HepG2 (cell line): ENCODE measurements at regions not wholly inside any gene's neighbourhood (a gene's known extent, or its start where the extent isn't known, plus 50 kb on each side); places are given as distances from the start of the nearest gene placed in this dataset.

Source experiments
- ATAC-seq: fragments of 200-7000 bp; cut with Tn5 transposase; 3 replicates; pipeline ENCODE4 v1.9.1; 2020; ENCODE audit warnings: mild to moderate bottlenecking, moderate library complexity
- BruUV-seq: library from RNA; stranded (reverse); fragments of 400-500 nt; replicated peaks from 2 replicates; lab custom pipeline; 2021; lab: Mats Ljungman, UMichigan
- CTCF ChIA-PET: fragments of 300-600 bp; formaldehyde crosslinking; extraction: SDS; loops from one replicate; lab custom pipeline; 2021; ENCODE audit warnings: low total read pairs, inconsistent platforms, low intra/inter-chr PET ratio; lab: Yijun Ruan, JAX
- POLR2A ChIA-PET: fragments of 350-600 bp; sonication (Branson Sonifier 250); formaldehyde crosslinking; loops from one replicate; lab custom pipeline; 2020; ENCODE audit warnings: antibody characterized with exemption, inconsistent platforms; lab: Yijun Ruan, JAX
- DNase-seq: peaks from one replicate; pipeline ENCODE4 v3.0.0-alpha.2; 2015; ENCODE audit warnings: low spot score
- FAIRE-seq: peaks from 3 replicates; lab custom pipeline; 2011; peaks lifted over from hg19 to GRCh38; lab: Jason Lieb, UNC
- H2AFZ ChIP-seq: one replicate; pipeline ENCODE4 v1.6.1; 2011; ENCODE audit warnings: low read length, inconsistent platforms
- H3K27ac ChIP-seq: fragments of 300-600 bp; 3 replicates; pipeline ENCODE4 v1.8.0; 2011; ENCODE audit warnings: mixed run types, mild to moderate bottlenecking, mixed read lengths, low read length, inconsistent platforms; ENCODE audit not compliant: insufficient read depth; ENCODE audit errors: extremely low read length
- H3K27me3 ChIP-seq, 2 experiments: fragments of 200-600 bp in 1 of 2; 2 replicates in 1 of 2; 3 replicates in 1 of 2; pipeline versions ENCODE4 v1.6.0 to v1.8.0; 2011; ENCODE audit warnings: low read length in 2 of 2, mild to moderate bottlenecking in 2 of 2, moderate library complexity in 2 of 2, inconsistent platforms in 1 of 2; ENCODE audit not compliant: insufficient read depth in 2 of 2, control insufficient read depth in 1 of 2
- H3K36me3 ChIP-seq, 2 experiments: fragments of 200-600 bp in 1 of 2; replicated peaks in 1 of 2; 2 replicates in 1 of 2; 3 replicates in 1 of 2; pipeline versions ENCODE4 v1.5.1 to v1.8.0; 2011; ENCODE audit warnings: low read length in 2 of 2, inconsistent platforms in 1 of 2; ENCODE audit not compliant: insufficient read depth in 2 of 2, control insufficient read depth in 1 of 2
- H3K4me1 ChIP-seq: 2 replicates; pipeline ENCODE4 v1.5.1; 2012; ENCODE audit warnings: low read length, inconsistent platforms; ENCODE audit not compliant: insufficient read depth
- H3K4me2 ChIP-seq: 2 replicates; pipeline ENCODE4 v1.6.0; 2011; ENCODE audit warnings: low read depth, low read length, inconsistent platforms
- H3K4me3 ChIP-seq, 3 experiments: fragments of 200-600 bp in 1 of 3; sonication (generic), shearing (Covaris generic) in 1 of 3; replicated peaks in 1 of 3; 2 replicates each; pipeline ENCODE4 v1.5.1; 2011 to 2016; ENCODE audit warnings: low read length in 3 of 3, inconsistent platforms in 2 of 3, low read depth in 2 of 3, mild to moderate bottlenecking in 2 of 3, control low read depth in 1 of 3, mixed read lengths in 1 of 3; ENCODE audit not compliant: insufficient read depth in 1 of 3
- H3K79me2 ChIP-seq: one replicate; pipeline ENCODE4 v1.6.1; 2011; ENCODE audit warnings: low read length, inconsistent platforms; ENCODE audit not compliant: insufficient read depth
- H3K9ac ChIP-seq: 2 replicates; pipeline ENCODE4 v1.6.0; 2011; ENCODE audit warnings: mild to moderate bottlenecking, low read depth, low read length, inconsistent platforms; ENCODE audit not compliant: insufficient read depth
- H3K9me3 ChIP-seq: 2 replicates; pipeline ENCODE4 v1.5.1; 2012; ENCODE audit warnings: mild to moderate bottlenecking, low read length
- H4K20me1 ChIP-seq: 2 replicates; pipeline ENCODE4 v1.6.0; 2011; ENCODE audit warnings: inconsistent platforms, mild to moderate bottlenecking, low read length, moderate library complexity; ENCODE audit not compliant: insufficient read depth
- ELF3 ChIP-seq: IDR thresholded peaks from 2 replicates; pipeline ENCODE4 v1.6.1; 2016; ENCODE audit warnings: missing genetic modification reagents, missing compliant biosample characterization
- MEF2D ChIP-seq: sonication (generic); formaldehyde crosslinking; IDR thresholded peaks from 2 replicates; pipeline ENCODE4 v1.5.1; 2020; ENCODE audit warnings: mild to moderate bottlenecking, missing genetic modification reagents
- SMARCC2 ChIP-seq: fragments of 450-650 bp; IDR thresholded peaks from 2 replicates; pipeline ENCODE4 v1.6.1; 2017; ENCODE audit warnings: antibody characterized with exemption, mild to moderate bottlenecking
- STAT5B ChIP-seq: sonication (generic); formaldehyde crosslinking; IDR thresholded peaks from 2 replicates; pipeline ENCODE4 v1.4.0; 2020; ENCODE audit warnings: missing genetic modification reagents
- TP53 ChIP-seq: sonication (generic); formaldehyde crosslinking; conservative IDR thresholded peaks from 2 replicates; pipeline ENCODE4 v1.4.0; 2020; ENCODE audit warnings: missing genetic modification reagents
- TSC22D2 ChIP-seq: sonication (generic); formaldehyde crosslinking; IDR thresholded peaks from 2 replicates; pipeline ENCODE4 v1.5.1; 2020; ENCODE audit warnings: missing genetic modification reagents, mild to moderate bottlenecking, borderline replicate concordance
- YY1 ChIP-seq: IDR thresholded peaks from 2 replicates; pipeline ENCODE4 v1.6.1; 2011; ENCODE audit warnings: low read length, low read depth, moderate library complexity, mild to moderate bottlenecking; ENCODE audit not compliant: insufficient read depth, insufficient replicate concordance
- ZBTB10 ChIP-seq: sonication (generic); formaldehyde crosslinking; IDR thresholded peaks from 2 replicates; pipeline ENCODE4 v1.4.0; 2020; ENCODE audit warnings: missing genetic modification reagents, borderline replicate concordance
- ZNF225 ChIP-seq: sonication (generic); formaldehyde crosslinking; IDR thresholded peaks from 2 replicates; pipeline ENCODE4 v1.4.0; 2020; ENCODE audit warnings: mild to moderate bottlenecking, missing genetic modification reagents
- ZNF331 ChIP-seq: sonication (generic); formaldehyde crosslinking; IDR thresholded peaks from 2 replicates; pipeline ENCODE4 v1.4.0; 2020; ENCODE audit warnings: missing genetic modification reagents
- ZNF343 ChIP-seq: sonication (generic); formaldehyde crosslinking; IDR thresholded peaks from 2 replicates; pipeline ENCODE4 v1.4.0; 2020; ENCODE audit warnings: mild to moderate bottlenecking, missing genetic modification reagents
- ZNF839 ChIP-seq: sonication (generic); formaldehyde crosslinking; IDR thresholded peaks from 2 replicates; pipeline ENCODE4 v1.4.0; 2020; ENCODE audit warnings: missing genetic modification reagents, mild to moderate bottlenecking, borderline replicate concordance
- WGBS: methylation state at CpG from one replicate; pipeline ENCODE4 v1.1.6; 2017; ENCODE audit warnings: low lambda C conversion rate; 5-methylcytosine and 5-hydroxymethylcytosine counted together
- in situ Hi-C: cut with HindIII; loops from 2 replicates; pipeline ENCODE4 v1.10.0; 2017; ENCODE audit warnings: low pct_unique_long_range_greater_than_20kb; ENCODE audit not compliant: extremely low pct_ligation_motif_present
- intact Hi-C: fragments of 100-400 bp; cut with micrococcal nuclease; formaldehyde crosslinking; loops from one replicate; pipeline ENCODE4 v1.10.0; 2022; ENCODE audit not compliant: unreplicated experiment

- no peak for DNase-seq
- TF ChIP-seq ZNF225: no peak
- no peak for TF ChIP-seq TP53
- no peak for TF ChIP-seq MEF2D (CRISPR knock-in tag)
- no peak for TF ChIP-seq YY1
- TF ChIP-seq ELF3 (CRISPR knock-in tag): no peak
- no peak for TF ChIP-seq ZNF331 (CRISPR knock-in tag)
- TF ChIP-seq SMARCC2: no peak
- no peak for TF ChIP-seq ZNF839
- TF ChIP-seq STAT5B: no peak
- TF ChIP-seq ZBTB10 (CRISPR knock-in tag): no peak
- TF ChIP-seq ZNF343 (CRISPR knock-in tag): no peak
- no peak for TF ChIP-seq TSC22D2 (CRISPR knock-in tag)
- no peaks in the 10 kb centered on the region for H3K79me2 ChIP-seq
- H3K9ac ChIP-seq: no peak overlapping the region
- no peak overlapping the region for H3K27ac ChIP-seq
- no peaks in the 10 kb centered on the region; a peak in 1 of 5 replicates for H3K27me3 ChIP-seq
- H3K4me3 ChIP-seq: no peak overlapping the region
- no peak for FAIRE-seq
- ChIA-PET POLR2A (no interaction called here), CTCF (no interaction called here)
- peaks cover 17% of the 10 kb centered on the region for H3K4me1 ChIP-seq
- BruUV-seq: no TSS peak
- ATAC-seq: no peak
- 43% methylated on average over 6 of the region's 6 CpGs for WGBS
- no peak overlapping the region for H2AFZ ChIP-seq
- H3K4me2 ChIP-seq: no peak overlapping the region
- intact Hi-C loops (no loop called here), in situ Hi-C loops (no loop called here)
- H3K36me3 ChIP-seq: no peaks in the 10 kb centered on the region
- no peaks in the 10 kb centered on the region for H3K9me3 ChIP-seq
- no peaks in the 10 kb centered on the region for H4K20me1 ChIP-seq
Measured at GRCh38 chr2:105458076-105458475, 59.2 kb upstream of the FHL2 start.
